ENCODE measurements at regions not wholly inside any gene's neighbourhood (a gene's known extent, or its start where the extent isn't known, plus 50 kb on each side); places are given as distances from the start of the nearest gene placed in this dataset.
"Not testable (repeated sequence)": the region's sequence is repeated elsewhere in the genome, so short reads cannot be mapped to it uniquely, and the experiment has no call there.

GRCh38 chr6:80961166-80961565 lies 791.3 kb downstream of the TENT5A start:
- no peak for TF ChIP-seq CTCF (IDR thresholded peaks at IDR 0.05; ENCODE audit: unreplicated experiment)
- no peak for DNase-seq (ENCODE audit: low spot score, unreplicated experiment)
- no peaks in the 10 kb centered on the region for H3K36me3 Mint-ChIP-seq (ENCODE audit: insufficient read depth)
- H3K27ac Mint-ChIP-seq, result no peak overlapping the region
- peaks cover 4% of the 10 kb centered on the region for H3K9me3 Mint-ChIP-seq (ENCODE audit: low read depth)
- H3K4me3 Mint-ChIP-seq (ENCODE audit: low read depth), result no peak overlapping the region
- H3K27me3 Mint-ChIP-seq, result no peaks in the 10 kb centered on the region
- peaks cover 7% of the 10 kb centered on the region for H3K4me1 Mint-ChIP-seq (ENCODE audit: low read depth)

- TF ChIP-seq CTCF (IDR thresholded peaks at IDR 0.05; ENCODE audit: unreplicated experiment), result no peak
- no peak overlapping the region for H3K27ac Mint-ChIP-seq
- H3K9me3 Mint-ChIP-seq (ENCODE audit: low read depth), result peaks cover 4% of the 10 kb centered on the region
- H3K4me3 Mint-ChIP-seq (ENCODE audit: low read depth), result no peak overlapping the region
- H3K27me3 Mint-ChIP-seq, result no peaks in the 10 kb centered on the region
- H3K36me3 Mint-ChIP-seq (ENCODE audit: insufficient read depth), result no peaks in the 10 kb centered on the region
- no peak for DNase-seq (ENCODE audit: low spot score, unreplicated experiment)
- peaks cover 7% of the 10 kb centered on the region for H3K4me1 Mint-ChIP-seq (ENCODE audit: low read depth)
Observed at GRCh38 chr6:80959034-80959433, 793.4 kb downstream of the TENT5A start.

- Mint-ChIP-seq H3K4me3 (ENCODE audit: low read depth) (no peak overlapping the region), H3K27me3 (no peaks in the 10 kb centered on the region), H3K27ac (no peak overlapping the region), H3K4me1 (ENCODE audit: low read depth) (peaks cover 7% of the 10 kb centered on the region), H3K9me3 (ENCODE audit: low read depth) (peaks cover 4% of the 10 kb centered on the region), H3K36me3 (ENCODE audit: insufficient read depth) (no peaks in the 10 kb centered on the region)
- DNase-seq (ENCODE audit: low spot score, unreplicated experiment), result no peak
- TF ChIP-seq CTCF (IDR thresholded peaks at IDR 0.05; ENCODE audit: unreplicated experiment), result no peak
Observed at GRCh38 chr6:80956898-80957297, 795.6 kb downstream of the TENT5A start.

DNA sequence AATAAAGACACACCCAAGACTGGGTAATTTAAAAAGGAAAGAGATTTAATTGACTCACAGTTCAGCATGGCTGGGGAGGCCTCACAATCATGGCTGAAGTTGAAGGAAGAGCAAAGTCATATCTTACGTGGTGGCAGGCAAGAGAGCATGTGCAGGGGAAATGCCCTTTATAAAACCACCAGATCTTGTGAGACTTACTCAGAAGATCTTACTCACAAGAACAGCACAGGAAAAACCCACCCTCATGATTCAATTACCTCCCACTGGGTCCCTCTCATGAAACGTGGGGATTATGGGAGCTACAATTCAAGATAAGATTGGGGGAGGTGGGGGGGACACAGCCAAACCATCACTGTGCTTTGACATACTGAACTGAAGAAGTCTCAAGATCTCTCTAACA lies 800.0 kb downstream of the TENT5A start:
- H3K4me3 Mint-ChIP-seq (ENCODE audit: low read depth); H3K36me3 Mint-ChIP-seq (ENCODE audit: insufficient read depth); H3K9me3 Mint-ChIP-seq (ENCODE audit: low read depth); H3K27ac Mint-ChIP-seq; H3K27me3 Mint-ChIP-seq; DNase-seq (ENCODE audit: low spot score, unreplicated experiment); H3K4me1 Mint-ChIP-seq (ENCODE audit: low read depth): not testable (repeated sequence)

DNA sequence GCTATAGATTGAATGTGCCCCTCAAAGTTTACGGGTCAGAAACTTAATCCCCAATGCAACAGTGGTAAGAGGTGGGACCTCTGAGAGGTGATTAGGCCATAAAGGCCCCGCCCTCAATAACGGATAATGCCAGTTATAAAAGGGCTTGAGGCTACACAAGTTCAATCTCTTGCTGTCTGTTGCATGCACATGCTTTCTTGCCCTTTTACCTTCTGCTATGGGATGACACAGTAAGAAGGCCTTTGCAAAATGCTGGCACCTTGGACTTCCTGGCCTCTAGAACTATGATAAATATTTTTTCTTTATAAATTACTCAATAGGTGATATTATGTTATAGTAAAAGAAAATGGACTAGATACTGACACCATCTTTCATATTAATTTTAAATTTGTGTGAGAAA lies 806.1 kb downstream of the TENT5A start:
- DNase-seq (ENCODE audit: low spot score, unreplicated experiment), result no peak
- TF ChIP-seq CTCF (IDR thresholded peaks at IDR 0.05; ENCODE audit: unreplicated experiment), result no peak
- Mint-ChIP-seq H3K4me1 (ENCODE audit: low read depth) (no peaks in the 10 kb centered on the region), H3K4me3 (ENCODE audit: low read depth) (no peak overlapping the region), H3K27me3 (no peaks in the 10 kb centered on the region), H3K27ac (no peak overlapping the region), H3K9me3 (ENCODE audit: low read depth) (no peaks in the 10 kb centered on the region), H3K36me3 (ENCODE audit: insufficient read depth) (no peaks in the 10 kb centered on the region)

DNA sequence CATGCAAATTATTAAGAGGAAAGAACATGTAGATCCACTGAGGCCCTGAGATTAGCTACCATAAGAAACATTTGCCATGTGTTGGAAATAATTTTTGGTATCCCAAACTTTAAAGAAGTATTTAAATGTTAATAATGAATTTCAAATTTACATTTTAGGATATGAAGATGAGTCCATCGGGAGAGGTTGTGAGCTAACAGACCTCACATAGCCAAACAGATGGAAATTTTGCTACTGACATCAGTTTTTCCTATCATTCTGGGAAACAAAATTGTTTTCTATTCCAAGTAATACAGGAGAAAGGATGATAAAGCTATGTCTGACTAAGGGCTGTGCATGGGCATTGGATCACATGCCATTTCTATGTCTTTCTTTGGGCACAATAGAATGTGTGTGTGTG lies 809.6 kb downstream of the TENT5A start:
- no peak for DNase-seq (ENCODE audit: low spot score, unreplicated experiment)
- no peak for TF ChIP-seq CTCF (IDR thresholded peaks at IDR 0.05; ENCODE audit: unreplicated experiment)
- H3K4me3 Mint-ChIP-seq (ENCODE audit: low read depth), result no peak overlapping the region

More for the DNA sequence above, 809.6 kb downstream of the TENT5A start:
- Mint-ChIP-seq H3K4me1 (ENCODE audit: low read depth) (no peaks in the 10 kb centered on the region), H3K36me3 (ENCODE audit: insufficient read depth) (no peaks in the 10 kb centered on the region), H3K9me3 (ENCODE audit: low read depth) (peaks cover 4% of the 10 kb centered on the region), H3K27ac (no peak overlapping the region), H3K27me3 (no peaks in the 10 kb centered on the region)
